C1 segment of cervical spinal cord (tissue), 14 donors: ENCODE measurements at regions not wholly inside any gene's neighbourhood (a gene's known extent, or its start where the extent isn't known, plus 50 kb on each side); places are given as distances from the start of the nearest gene placed in this dataset.

Source experiments
- DNase-seq, 14 donors: peaks; one replicate each; lab custom pipeline; 2025; lab: John Stamatoyannopoulos, UW

DNA sequence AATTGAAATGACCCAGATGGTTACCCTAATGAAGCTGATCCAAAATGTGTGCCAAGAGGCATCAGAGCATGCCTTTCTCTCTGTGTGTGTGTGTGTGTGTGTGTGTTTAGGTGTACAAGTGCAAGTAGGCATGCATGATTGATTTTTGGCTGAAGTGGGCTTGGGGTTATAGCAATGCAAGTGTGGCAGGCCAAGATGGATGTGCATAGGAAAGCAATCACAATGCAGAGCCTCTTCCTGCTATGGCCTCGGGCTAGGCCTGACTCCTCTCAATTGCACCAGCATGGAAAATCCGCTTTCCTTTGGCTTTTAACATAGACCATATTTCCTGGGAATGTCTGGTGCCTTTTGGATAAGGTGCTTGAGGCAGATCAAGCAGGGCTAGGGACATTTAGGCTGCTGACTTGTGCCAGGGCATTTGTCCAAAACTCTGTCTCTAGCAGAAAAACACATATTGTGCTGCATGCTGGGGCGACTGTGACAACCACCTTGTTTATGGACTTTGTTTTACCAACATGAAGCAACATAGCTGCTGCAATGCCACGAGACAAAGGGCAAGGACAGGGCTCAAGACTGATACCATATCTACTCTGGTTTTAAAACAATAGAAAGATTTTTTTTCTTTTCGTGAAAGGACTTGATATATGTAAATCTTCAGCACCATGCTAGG, 395.7 kb downstream of the RAPGEF2 start:
- peak in 2 of 14 donors; percentile 53 to 98 for DNase-seq

DNA sequence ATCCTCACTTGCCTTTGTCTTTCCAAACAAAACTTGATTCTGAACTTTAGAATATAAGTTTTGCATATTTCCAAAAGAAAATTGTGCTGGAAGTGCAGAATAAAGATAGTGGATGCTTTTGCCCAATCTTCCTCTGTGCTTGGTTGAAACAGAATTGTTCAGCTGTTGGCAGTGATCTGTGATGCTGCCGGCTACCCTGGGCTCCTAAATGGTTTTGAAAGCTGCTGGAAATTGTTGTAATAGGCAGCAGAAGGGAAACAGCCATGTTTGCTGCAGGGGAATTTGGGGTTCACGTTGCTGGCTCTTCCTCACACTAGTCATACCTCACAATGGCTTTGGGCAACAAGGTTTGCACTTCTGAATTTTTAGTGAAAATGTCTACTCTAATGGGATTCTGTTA, 398.0 kb downstream of the RAPGEF2 start:
- DNase-seq, result peak in 1 of 14 donors; percentile 31

GRCh38 chr4:159503236-159504008, 400.5 kb downstream of the RAPGEF2 start:
- no peak for DNase-seq

DNA sequence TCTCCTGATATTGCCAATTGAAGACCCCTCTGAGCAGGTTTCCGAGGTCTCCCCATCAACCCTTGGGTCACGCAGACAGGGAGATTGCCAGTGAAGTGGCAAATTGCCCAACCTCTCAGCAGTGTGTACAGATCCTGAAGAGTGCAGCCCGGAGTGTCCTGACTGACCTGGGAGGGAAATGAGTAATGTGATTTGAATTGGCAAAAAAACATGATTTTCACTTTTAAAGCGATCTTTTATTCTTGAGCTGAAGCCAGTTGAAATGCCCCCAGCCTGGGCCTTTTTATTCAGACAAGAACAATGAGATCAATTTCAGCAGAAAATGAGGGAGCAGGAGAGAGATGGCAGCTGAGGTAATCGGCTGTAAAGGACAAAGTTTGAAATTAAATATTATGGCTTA, 401.8 kb downstream of the RAPGEF2 start:
- DNase-seq, result peak in 1 of 14 donors; percentile 14

GRCh38 chr4:159505266-159505975, 402.5 kb downstream of the RAPGEF2 start:
- DNase-seq, result no peak

GRCh38 chr4:159506801-159507517, 404.1 kb downstream of the RAPGEF2 start:
- DNase-seq, result peak in 2 of 14 donors; percentile 20 to 92

DNA sequence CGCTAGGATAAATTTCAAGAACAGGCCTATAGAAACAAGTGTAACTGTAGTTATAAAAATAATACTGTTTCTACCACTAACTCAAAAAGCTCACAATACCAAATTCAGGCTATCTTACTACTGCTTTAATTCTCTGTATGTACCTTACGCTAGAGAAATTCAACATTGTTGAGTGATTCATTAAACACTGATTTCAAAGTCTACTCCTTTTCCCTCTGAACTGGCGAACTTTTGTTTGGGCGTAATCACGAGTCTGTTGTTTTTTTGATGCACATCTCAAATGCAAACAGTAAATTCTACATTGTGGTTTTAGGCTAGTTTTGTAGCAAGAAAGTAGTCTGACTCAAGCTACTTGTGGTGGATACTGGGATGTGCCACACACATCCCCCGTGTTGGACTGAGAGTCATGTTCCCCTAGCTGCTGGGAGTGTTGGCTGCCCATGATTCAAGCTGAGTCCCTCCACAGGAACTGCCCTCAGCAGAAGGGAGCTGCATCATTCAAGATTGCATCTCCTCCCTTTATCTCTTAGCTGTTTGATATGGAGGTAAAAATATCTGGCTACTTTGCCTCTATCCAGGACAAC, 406.1 kb downstream of the RAPGEF2 start:
- DNase-seq, result no peak

- DNase-seq, result no peak
Measured at GRCh38 chr4:159512348-159512747, 409.5 kb downstream of the RAPGEF2 start.

GRCh38 chr4:159515314-159516025, 412.6 kb downstream of the RAPGEF2 start:
- DNase-seq, result no peak

DNA sequence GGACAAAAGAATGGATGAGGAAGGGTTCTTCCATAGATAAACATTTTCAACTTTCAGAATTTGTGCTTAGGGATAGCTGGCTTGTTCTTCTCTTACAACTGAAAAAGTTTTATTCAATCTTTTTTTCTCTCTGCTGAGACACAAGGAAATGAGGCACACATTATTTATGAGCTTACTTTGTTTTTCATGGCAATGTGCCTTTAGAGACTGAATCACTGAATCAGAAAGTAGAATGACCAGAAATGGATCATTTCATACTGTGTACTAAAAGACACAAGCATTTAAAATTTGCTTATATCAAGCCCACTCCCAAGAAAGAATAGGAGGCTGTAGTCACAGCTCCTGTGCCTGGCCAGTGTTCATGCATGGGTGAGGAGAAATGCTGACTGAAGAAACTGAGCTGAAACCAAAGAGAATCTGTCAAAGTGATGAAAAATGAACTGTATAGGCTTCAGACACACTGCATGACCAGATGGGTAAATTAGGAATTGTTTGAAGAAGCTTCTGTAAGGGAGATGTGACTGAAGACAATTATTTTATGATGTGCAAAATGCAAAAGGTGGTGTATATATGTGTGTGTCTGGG, 413.8 kb downstream of the RAPGEF2 start:
- no peak for DNase-seq

GRCh38 chr4:159520074-159520473, 417.2 kb downstream of the RAPGEF2 start:
- DNase-seq, result no peak

- no peak for DNase-seq
Measured at GRCh38 chr4:159526172-159526571, 423.3 kb downstream of the RAPGEF2 start.

DNA sequence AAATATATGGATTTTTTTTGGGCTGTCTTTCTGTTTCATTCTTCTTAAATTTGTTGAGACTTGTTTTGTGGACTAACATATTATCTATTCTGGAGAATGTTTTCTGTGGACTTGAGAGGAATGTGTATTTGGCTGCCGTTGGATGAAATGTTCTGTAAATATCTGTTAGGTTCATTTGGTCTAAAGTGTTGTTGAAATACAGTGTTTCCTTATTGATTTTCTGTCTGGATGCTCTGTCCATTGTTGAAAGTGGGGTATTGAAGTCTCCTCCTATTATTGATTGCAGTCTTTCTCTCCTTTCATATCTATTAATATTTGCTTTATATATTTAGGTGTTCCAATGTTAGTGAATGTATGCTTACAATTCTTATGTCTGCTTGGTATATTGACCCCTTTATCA, 431.8 kb downstream of the RAPGEF2 start:
- DNase-seq, result no peak

DNA sequence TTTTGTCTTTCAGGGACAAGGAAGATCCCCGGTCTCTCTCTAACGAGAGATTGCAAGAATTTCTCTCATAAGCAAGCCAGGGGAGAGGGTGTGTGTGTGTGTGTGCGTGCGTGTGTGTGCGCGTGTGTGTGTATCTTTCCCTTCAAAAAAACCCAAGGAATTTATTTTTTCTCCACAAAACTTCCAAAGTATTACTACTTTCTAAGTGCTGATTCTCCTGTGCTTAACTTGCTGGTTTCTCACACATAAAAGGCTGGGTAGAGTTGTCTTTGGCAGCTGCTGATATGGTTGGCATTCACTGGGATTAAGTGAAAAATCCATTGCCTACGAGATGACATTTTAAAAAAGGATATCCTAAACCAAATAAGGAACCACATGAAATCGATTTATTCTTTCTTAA, 435.7 kb downstream of the RAPGEF2 start:
- DNase-seq, result no peak

GRCh38 chr4:159540038-159540437, 437.2 kb downstream of the RAPGEF2 start:
- DNase-seq, result no peak

DNA sequence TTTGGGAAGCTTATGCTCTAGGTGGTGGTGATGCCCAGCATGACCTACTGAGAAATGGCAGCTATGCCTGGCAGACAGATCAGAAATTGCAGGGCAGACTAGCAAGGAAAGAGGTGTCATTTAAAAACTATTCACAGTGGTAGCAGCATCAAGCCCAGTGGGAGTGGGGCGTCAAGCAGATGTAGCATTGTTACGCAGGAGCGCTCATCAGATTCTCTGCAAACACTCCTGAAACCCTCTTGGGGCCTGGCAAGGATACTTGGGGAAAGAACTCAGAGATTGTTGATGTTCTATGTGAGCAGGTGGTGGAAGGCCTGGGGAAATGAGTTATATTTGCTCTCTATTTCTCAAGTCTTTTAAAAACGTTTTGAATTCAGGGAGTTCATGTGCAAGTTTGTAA, 437.6 kb downstream of the RAPGEF2 start:
- DNase-seq, result no peak

GRCh38 chr4:159541143-159541542, 438.3 kb downstream of the RAPGEF2 start:
- no peak for DNase-seq

GRCh38 chr4:159542296-159542695, 439.4 kb downstream of the RAPGEF2 start:
- no peak for DNase-seq

- peak in 1 of 14 donors; percentile 37 for DNase-seq
Measured at GRCh38 chr4:159543831-159544230, 441.0 kb downstream of the RAPGEF2 start.

- DNase-seq, result no peak
Measured at GRCh38 chr4:159545556-159545955, 442.7 kb downstream of the RAPGEF2 start.
